Lower leg skin (tissue), 4 donors: ENCODE measurements at regions not wholly inside any gene's neighbourhood (a gene's known extent, or its start where the extent isn't known, plus 50 kb on each side); places are given as distances from the start of the nearest gene placed in this dataset.

ENCODE experiments used
- DNase-seq, 2 donors: peaks; one replicate each; pipeline ENCODE4 v3.0.0-alpha.2; 2019; ENCODE audit warnings: low spot score in 2 of 2
- H3K4me3 ChIP-seq: fragments of 200-600 bp; sonication (generic); 2 replicates; pipeline ENCODE4 v1.5.1; 2017; ENCODE audit warnings: mild to moderate bottlenecking, low read depth; ENCODE audit not compliant: poor library complexity, severe bottlenecking
- POLR2A ChIP-seq, 2 donors: fragments of 450-650 bp; IDR thresholded peaks; one replicate each; pipeline ENCODE4 v1.6.1; 2016 to 2017; ENCODE audit warnings: antibody characterized with exemption in 2 of 2, mild to moderate bottlenecking in 1 of 2, moderate library complexity in 1 of 2
- WGBS, 2 donors: methylation state at CpG; one replicate each; pipeline ENCODE4 v1.1.5; 2018; 5-methylcytosine and 5-hydroxymethylcytosine counted together
- intact Hi-C: fragments of 100-400 bp; cut with DNase I; formaldehyde crosslinking; loops from one replicate; pipeline ENCODE4 v1.15.0; 2023; ENCODE audit warnings: low total_unique reads
- TF ChIP-seq, protein P1 (sequence below), 3 donors: fragments of 450-650 bp; IDR thresholded peaks; one replicate each; pipeline ENCODE4 v1.5.1; 2016; ENCODE audit warnings: antibody characterized with exemption in 3 of 3, mild to moderate bottlenecking in 3 of 3, moderate library complexity in 2 of 3

- 81 to 87% methylated on average over 5 of the region's 5 CpGs for WGBS, 2 donors
- H3K4me3 ChIP-seq, result no peak overlapping the region
- TF ChIP-seq, protein P1, sequence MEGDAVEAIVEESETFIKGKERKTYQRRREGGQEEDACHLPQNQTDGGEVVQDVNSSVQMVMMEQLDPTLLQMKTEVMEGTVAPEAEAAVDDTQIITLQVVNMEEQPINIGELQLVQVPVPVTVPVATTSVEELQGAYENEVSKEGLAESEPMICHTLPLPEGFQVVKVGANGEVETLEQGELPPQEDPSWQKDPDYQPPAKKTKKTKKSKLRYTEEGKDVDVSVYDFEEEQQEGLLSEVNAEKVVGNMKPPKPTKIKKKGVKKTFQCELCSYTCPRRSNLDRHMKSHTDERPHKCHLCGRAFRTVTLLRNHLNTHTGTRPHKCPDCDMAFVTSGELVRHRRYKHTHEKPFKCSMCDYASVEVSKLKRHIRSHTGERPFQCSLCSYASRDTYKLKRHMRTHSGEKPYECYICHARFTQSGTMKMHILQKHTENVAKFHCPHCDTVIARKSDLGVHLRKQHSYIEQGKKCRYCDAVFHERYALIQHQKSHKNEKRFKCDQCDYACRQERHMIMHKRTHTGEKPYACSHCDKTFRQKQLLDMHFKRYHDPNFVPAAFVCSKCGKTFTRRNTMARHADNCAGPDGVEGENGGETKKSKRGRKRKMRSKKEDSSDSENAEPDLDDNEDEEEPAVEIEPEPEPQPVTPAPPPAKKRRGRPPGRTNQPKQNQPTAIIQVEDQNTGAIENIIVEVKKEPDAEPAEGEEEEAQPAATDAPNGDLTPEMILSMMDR (IDR thresholded peaks at IDR 0.05), result no peak
- TF ChIP-seq POLR2A (IDR thresholded peaks at IDR 0.05), result no peak
- no peak for DNase-seq
- intact Hi-C loops, result no loop called here
Measured at GRCh38 chr3:66665021-66665695, 164.3 kb upstream of the LRIG1 start.

GRCh38 chr3:66666362-66666761, 165.5 kb upstream of the LRIG1 start:
- H3K4me3 ChIP-seq, result no peak overlapping the region
- no peak for DNase-seq
- TF ChIP-seq, protein P1 (IDR thresholded peaks at IDR 0.05), result no peak
- no peak for TF ChIP-seq POLR2A (IDR thresholded peaks at IDR 0.05)
- intact Hi-C loops, result no loop called here

- intact Hi-C loops, result no loop called here
- H3K4me3 ChIP-seq, result no peak overlapping the region
- 47 to 63% methylated on average over 1 of the region's 1 CpG for WGBS, 2 donors
- no peak for DNase-seq
- TF ChIP-seq, protein P1 (IDR thresholded peaks at IDR 0.05), result no peak
- no peak for TF ChIP-seq POLR2A (IDR thresholded peaks at IDR 0.05)
Measured at GRCh38 chr3:66667263-66667662, 166.4 kb upstream of the LRIG1 start.

DNA sequence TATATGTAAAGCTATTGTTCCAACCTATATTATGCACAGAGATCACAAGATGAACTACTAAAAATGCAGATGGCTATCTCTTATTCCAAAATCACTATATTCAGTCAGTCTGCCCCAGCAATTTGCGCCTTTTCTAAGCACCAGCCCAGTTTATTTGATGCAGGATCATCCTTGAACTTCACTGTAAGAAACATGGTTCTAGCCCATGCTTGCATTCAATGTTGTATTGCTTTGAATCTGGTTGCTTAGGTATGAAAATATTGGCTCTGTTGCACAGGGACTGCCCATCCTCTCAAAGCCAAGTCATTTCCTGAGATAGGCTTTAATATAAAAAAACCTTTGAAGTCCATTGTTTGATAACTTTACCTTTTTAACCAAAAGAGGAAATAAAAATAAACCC, 170.5 kb upstream of the LRIG1 start:
- 59 to 61% methylated on average over 1 of the region's 1 CpG for WGBS, 2 donors
- intact Hi-C loops, result no loop called here
- no peak overlapping the region for H3K4me3 ChIP-seq
- TF ChIP-seq, protein P1 (IDR thresholded peaks at IDR 0.05), result no peak
- no peak for TF ChIP-seq POLR2A (IDR thresholded peaks at IDR 0.05)
- no peak for DNase-seq

- TF ChIP-seq, protein P1 (IDR thresholded peaks at IDR 0.05), result no peak
- TF ChIP-seq POLR2A (IDR thresholded peaks at IDR 0.05), result no peak
- H3K4me3 ChIP-seq, result no peak overlapping the region
- no peak for DNase-seq
- intact Hi-C loops, result no loop called here
Measured at GRCh38 chr3:66672830-66673229, 172.0 kb upstream of the LRIG1 start.

DNA sequence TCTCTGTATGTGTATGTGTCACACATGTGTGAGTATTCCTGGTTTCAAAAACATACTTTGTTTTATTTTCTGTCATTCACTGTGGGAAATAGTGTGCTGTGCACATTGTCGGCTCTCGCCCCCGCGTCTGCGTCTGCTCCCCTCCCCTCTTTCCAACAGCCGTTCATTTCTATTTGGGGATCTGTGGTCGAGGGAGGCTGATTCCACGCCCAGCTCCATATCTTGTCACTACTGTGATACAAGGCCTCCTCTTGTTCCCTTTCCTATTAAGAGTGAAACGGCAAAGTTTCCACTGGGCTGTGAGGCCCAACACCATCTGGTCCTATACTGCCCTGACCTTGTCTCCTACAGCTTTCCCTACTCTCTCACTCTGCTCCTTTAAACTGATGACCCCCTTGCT, 172.5 kb upstream of the LRIG1 start:
- intact Hi-C loops, result no loop called here
- 62 to 68% methylated on average over 9 of the region's 9 CpGs for WGBS, 2 donors
- no peak for DNase-seq
- H3K4me3 ChIP-seq, result no peak overlapping the region
- TF ChIP-seq, protein P1 (IDR thresholded peaks at IDR 0.05), result no peak
- TF ChIP-seq POLR2A (IDR thresholded peaks at IDR 0.05), result no peak
